ENCODE measurements at regions not wholly inside any gene's neighbourhood (a gene's known extent, or its start where the extent isn't known, plus 50 kb on each side); places are given as distances from the start of the nearest gene placed in this dataset.
"Not testable (repeated sequence)": the region's sequence is repeated elsewhere in the genome, so short reads cannot be mapped to it uniquely, and the experiment has no call there.

GRCh38 chrX:96579252-96579651 is 105.4 kb upstream of the DIAPH2 start:
- intact Hi-C loops (cut with DNase I), result no loop called here
- H3K9me3 ChIP-seq, result no peaks in the 10 kb centered on the region
- no peaks in the 10 kb centered on the region for H3K27me3 ChIP-seq (replicated peaks; ENCODE audit: insufficient read depth)
- no peak overlapping the region for H3K27ac ChIP-seq
- DNase-seq (ENCODE audit: low spot score), result no peak
- H3K36me3 ChIP-seq, result no peaks in the 10 kb centered on the region
- no peak overlapping the region for H3K4me3 ChIP-seq
- TF ChIP-seq POLR2AphosphoS5 (IDR thresholded peaks at IDR 0.05) (no peak), CTCF (IDR thresholded peaks at IDR 0.05) (no peak), POLR2A (IDR thresholded peaks at IDR 0.05) (no peak)
- no peaks in the 10 kb centered on the region for H3K4me1 ChIP-seq (replicated peaks)

- no peak overlapping the region for H3K27ac ChIP-seq
- intact Hi-C loops (cut with DNase I), result no loop called here
- WGBS, result 79% methylated on average over 2 of the region's 2 CpGs
- H3K36me3 ChIP-seq, result no peaks in the 10 kb centered on the region
- H3K9me3 ChIP-seq, result no peaks in the 10 kb centered on the region
- H3K27me3 ChIP-seq (replicated peaks; ENCODE audit: insufficient read depth), result no peaks in the 10 kb centered on the region
- H3K4me1 ChIP-seq (replicated peaks), result no peaks in the 10 kb centered on the region
- H3K4me3 ChIP-seq, result no peak overlapping the region
- no peak for DNase-seq (ENCODE audit: low spot score)
- TF ChIP-seq POLR2A (IDR thresholded peaks at IDR 0.05) (no peak), POLR2AphosphoS5 (IDR thresholded peaks at IDR 0.05) (no peak), CTCF (IDR thresholded peaks at IDR 0.05) (no peak)
Observed at GRCh38 chrX:96590403-96590802, 94.2 kb upstream of the DIAPH2 start.

GRCh38 chrX:96591421-96591820 is 93.2 kb upstream of the DIAPH2 start:
- WGBS, result 14% methylated on average over 4 of the region's 4 CpGs
- no peak overlapping the region for H3K4me3 ChIP-seq
- no peaks in the 10 kb centered on the region for H3K27me3 ChIP-seq (replicated peaks; ENCODE audit: insufficient read depth)
- H3K36me3 ChIP-seq, result no peaks in the 10 kb centered on the region
- intact Hi-C loops (cut with DNase I), result no loop called here
- H3K9me3 ChIP-seq, result no peaks in the 10 kb centered on the region
- no peaks in the 10 kb centered on the region for H3K4me1 ChIP-seq (replicated peaks)
- TF ChIP-seq POLR2AphosphoS5 (IDR thresholded peaks at IDR 0.05) (no peak), CTCF (IDR thresholded peaks at IDR 0.05) (no peak), POLR2A (IDR thresholded peaks at IDR 0.05) (no peak)
- no peak overlapping the region for H3K27ac ChIP-seq
- peak; percentile 12 for DNase-seq (ENCODE audit: low spot score)

GRCh38 chrX:96597847-96598246 is 86.8 kb upstream of the DIAPH2 start:
- H3K4me3 ChIP-seq; H3K9me3 ChIP-seq; DNase-seq (ENCODE audit: low spot score); H3K27me3 ChIP-seq (replicated peaks; ENCODE audit: insufficient read depth); H3K36me3 ChIP-seq; H3K27ac ChIP-seq; H3K4me1 ChIP-seq (replicated peaks); intact Hi-C loops (cut with DNase I): not testable (repeated sequence)
- WGBS, result 100% methylated on average over 4 of the region's 9 CpGs

GRCh38 chrX:96611619-96612362 is 72.9 kb upstream of the DIAPH2 start:
- Histone ChIP-seq H3K27me3 (replicated peaks; ENCODE audit: insufficient read depth) (no peaks in the 10 kb centered on the region), H3K36me3 (no peaks in the 10 kb centered on the region), H3K9me3 (no peaks in the 10 kb centered on the region), H3K27ac (no peak overlapping the region), H3K4me3 (no peak overlapping the region), H3K4me1 (replicated peaks) (no peaks in the 10 kb centered on the region)
- 74% methylated on average over 3 of the region's 3 CpGs for WGBS
- TF ChIP-seq CTCF (IDR thresholded peaks at IDR 0.05) (no peak), POLR2AphosphoS5 (IDR thresholded peaks at IDR 0.05) (no peak), POLR2A (IDR thresholded peaks at IDR 0.05) (no peak)
- intact Hi-C loops (cut with DNase I), result no loop called here
- DNase-seq (ENCODE audit: low spot score), result no peak
